ENCODE measurements at regions not wholly inside any gene's neighbourhood (a gene's known extent, or its start where the extent isn't known, plus 50 kb on each side); places are given as distances from the start of the nearest gene placed in this dataset.

DNA sequence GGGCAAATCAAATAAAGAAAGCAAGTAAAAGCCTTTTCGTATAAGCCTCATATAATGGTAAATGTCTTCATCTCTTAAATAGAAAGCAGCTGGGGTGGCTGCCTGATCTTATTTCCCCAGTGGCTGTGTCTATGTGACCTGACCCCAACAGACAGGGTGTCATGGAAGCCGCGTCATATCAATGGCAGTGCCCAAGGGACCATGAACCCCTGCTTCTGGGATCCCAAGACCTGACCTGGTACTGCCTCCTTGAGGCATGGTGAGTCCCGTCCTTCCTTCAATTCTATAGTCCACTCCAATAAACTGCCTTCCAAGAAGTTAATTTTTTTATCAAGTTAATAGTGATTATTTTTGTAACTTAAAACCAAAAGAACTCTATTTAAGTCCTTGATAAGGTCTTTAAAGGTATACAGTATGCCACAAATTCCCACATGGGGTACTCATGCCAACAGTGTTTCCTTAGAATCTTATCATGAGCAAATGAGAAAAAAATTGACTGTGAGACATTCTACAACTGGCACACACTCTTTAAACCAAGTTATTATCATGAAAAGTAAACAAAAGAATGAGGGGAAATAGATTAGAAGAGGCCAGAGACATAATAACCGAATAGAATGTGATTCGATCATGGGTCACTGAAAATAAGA is 104.6 kb downstream of the ADSS2 start:
- DNase-seq = no peak

DNA sequence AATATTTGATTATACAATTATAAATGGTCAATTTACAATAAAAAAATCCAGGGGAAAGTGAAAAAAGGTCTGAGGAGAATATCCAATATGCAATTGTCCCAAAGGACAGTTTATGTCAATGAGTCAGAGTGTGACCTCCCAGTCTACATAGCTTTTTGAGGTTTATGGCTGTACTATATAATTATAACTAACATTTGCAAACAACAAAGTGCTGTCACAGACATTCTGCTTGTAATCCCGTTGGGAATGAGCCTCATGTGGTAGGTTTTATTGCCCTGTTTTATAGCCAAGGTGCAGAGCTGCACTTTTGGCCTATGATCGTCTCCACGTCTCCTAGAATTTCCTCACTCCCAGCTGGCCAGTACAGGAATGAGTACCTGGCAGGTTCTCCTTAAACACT is 103.8 kb downstream of the ADSS2 start:
- no peak for DNase-seq

DNA sequence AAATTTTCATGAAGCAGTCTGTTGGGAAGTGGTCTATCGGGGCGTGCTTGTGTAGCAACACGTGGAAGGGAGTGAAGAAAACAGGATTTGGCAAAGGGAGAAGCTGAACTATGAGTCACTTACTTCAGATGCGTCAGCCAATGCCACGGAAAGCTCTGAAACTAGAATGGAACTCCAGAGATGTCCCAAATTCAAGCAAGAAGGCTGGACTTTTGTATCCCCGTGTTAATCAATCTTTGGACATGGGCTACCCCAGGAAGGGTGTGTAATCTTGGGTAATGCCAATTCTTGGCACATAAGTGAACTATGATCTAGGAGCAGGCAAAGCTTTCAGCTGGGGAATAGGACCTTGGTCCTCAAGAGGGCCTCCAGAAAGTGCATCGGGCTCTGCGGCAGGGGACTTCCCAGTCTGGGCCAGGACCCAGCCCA is 102.6 kb downstream of the ADSS2 start:
- no peak for DNase-seq

GRCh38 chr1:244349581-244350001 is 102.1 kb downstream of the ADSS2 start:
- no peak for DNase-seq

- DNase-seq = no peak
Measured at GRCh38 chr1:244350027-244350426, 101.7 kb downstream of the ADSS2 start.

- no peak for DNase-seq
Measured at GRCh38 chr1:244352156-244352830, 99.4 kb downstream of the ADSS2 start.

- DNase-seq = no peak
Measured at GRCh38 chr1:244353551-244354091, 98.1 kb downstream of the ADSS2 start.

GRCh38 chr1:244354810-244355278 is 96.9 kb downstream of the ADSS2 start:
- no peak for DNase-seq

GRCh38 chr1:244356376-244356775 is 95.3 kb downstream of the ADSS2 start:
- DNase-seq = no peak

Measured in right lung (tissue), 2 donors.